Endothelial cell (in vitro differentiated cells): ENCODE measurements at regions not wholly inside any gene's neighbourhood (a gene's known extent, or its start where the extent isn't known, plus 50 kb on each side); places are given as distances from the start of the nearest gene placed in this dataset.

Source experiments
- DNase-seq: peaks from one replicate; pipeline ENCODE4 v3.0.0; 2021; ENCODE audit warnings: low spot score
- H3K27ac Mint-ChIP-seq: one replicate; pipeline ENCODE4 v1.8.0; 2021; ENCODE audit warnings: mixed read lengths, inconsistent platforms; ENCODE audit not compliant: unreplicated experiment
- H3K27me3 Mint-ChIP-seq: one replicate; pipeline ENCODE4 v1.8.0; 2021; ENCODE audit warnings: mild to moderate bottlenecking, moderate library complexity, mixed read lengths, inconsistent platforms; ENCODE audit not compliant: unreplicated experiment
- H3K36me3 Mint-ChIP-seq: one replicate; pipeline ENCODE4 v1.8.0; 2021; ENCODE audit warnings: mild to moderate bottlenecking, low read depth, mixed read lengths, inconsistent platforms; ENCODE audit not compliant: unreplicated experiment
- H3K4me1 Mint-ChIP-seq: one replicate; pipeline ENCODE4 v1.8.0; 2021; ENCODE audit warnings: mild to moderate bottlenecking, mixed read lengths, inconsistent platforms; ENCODE audit not compliant: unreplicated experiment
- H3K4me3 Mint-ChIP-seq: one replicate; pipeline ENCODE4 v1.8.0; 2021; ENCODE audit warnings: mild to moderate bottlenecking, mixed read lengths, inconsistent platforms; ENCODE audit not compliant: unreplicated experiment
- H3K9me3 Mint-ChIP-seq: one replicate; pipeline ENCODE4 v1.8.0; 2021; ENCODE audit warnings: mixed read lengths, inconsistent platforms; ENCODE audit not compliant: unreplicated experiment
- TF ChIP-seq, protein P1 (sequence below): fragments of 200-600 bp; sonication (generic); IDR thresholded peaks from one replicate; pipeline ENCODE4 v1.5.0; 2021; ENCODE audit warnings: antibody characterized with exemption; ENCODE audit not compliant: unreplicated experiment

DNA sequence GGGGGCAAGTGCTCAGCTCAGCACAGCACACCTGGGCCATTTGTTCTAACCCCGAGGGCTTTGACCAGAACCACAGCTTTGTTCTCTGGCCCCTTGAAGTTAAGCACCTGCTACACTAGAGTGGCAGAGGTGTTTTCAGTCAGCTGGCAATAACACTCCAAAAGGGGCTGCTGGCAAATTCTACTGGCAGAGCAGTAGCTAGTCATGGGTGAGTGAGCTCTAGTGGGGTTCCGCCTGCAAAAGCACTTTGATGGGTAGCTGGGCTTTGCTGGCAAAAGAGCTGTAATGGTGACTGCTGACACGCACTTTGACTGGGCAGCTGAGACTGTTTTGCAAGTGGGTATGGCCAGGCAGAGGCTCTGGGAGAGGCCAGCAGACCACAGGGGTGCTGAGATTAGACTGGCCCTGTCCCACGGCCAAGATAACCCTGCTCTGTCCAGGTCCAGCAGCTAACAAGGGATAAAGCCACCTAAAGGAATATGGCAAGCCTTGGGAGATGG is 65.2 kb upstream of the TENT5D start:
- H3K27me3 Mint-ChIP-seq, result peaks cover 1% of the 10 kb centered on the region
- no peaks in the 10 kb centered on the region for H3K36me3 Mint-ChIP-seq
- DNase-seq, result no peak
- H3K4me3 Mint-ChIP-seq, result no peak overlapping the region
- no peaks in the 10 kb centered on the region for H3K9me3 Mint-ChIP-seq
- H3K27ac Mint-ChIP-seq, result no peak overlapping the region
- no peaks in the 10 kb centered on the region for H3K4me1 Mint-ChIP-seq
- TF ChIP-seq, protein P1, sequence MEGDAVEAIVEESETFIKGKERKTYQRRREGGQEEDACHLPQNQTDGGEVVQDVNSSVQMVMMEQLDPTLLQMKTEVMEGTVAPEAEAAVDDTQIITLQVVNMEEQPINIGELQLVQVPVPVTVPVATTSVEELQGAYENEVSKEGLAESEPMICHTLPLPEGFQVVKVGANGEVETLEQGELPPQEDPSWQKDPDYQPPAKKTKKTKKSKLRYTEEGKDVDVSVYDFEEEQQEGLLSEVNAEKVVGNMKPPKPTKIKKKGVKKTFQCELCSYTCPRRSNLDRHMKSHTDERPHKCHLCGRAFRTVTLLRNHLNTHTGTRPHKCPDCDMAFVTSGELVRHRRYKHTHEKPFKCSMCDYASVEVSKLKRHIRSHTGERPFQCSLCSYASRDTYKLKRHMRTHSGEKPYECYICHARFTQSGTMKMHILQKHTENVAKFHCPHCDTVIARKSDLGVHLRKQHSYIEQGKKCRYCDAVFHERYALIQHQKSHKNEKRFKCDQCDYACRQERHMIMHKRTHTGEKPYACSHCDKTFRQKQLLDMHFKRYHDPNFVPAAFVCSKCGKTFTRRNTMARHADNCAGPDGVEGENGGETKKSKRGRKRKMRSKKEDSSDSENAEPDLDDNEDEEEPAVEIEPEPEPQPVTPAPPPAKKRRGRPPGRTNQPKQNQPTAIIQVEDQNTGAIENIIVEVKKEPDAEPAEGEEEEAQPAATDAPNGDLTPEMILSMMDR, result no peak
